GM23338 (cell line): ENCODE measurements at regions not wholly inside any gene's neighbourhood (a gene's known extent, or its start where the extent isn't known, plus 50 kb on each side); places are given as distances from the start of the nearest gene placed in this dataset.
"Not testable (repeated sequence)": the region's sequence is repeated elsewhere in the genome, so short reads cannot be mapped to it uniquely, and the experiment has no call there.

ENCODE experiments used
- ATAC-seq: fragments of 200-7000 bp; cut with Tn5 transposase; 3 replicates; pipeline ENCODE4 v1.9.1; 2020
- DNase-seq: peaks from one replicate; pipeline ENCODE4 v3.0.0-alpha.2; 2015; ENCODE audit warnings: low spot score
- H2AFZ ChIP-seq: fragments of 200-600 bp; sonication (generic); 2 replicates; pipeline ENCODE4 v1.8.0; 2016; ENCODE audit warnings: antibody characterized with exemption, mild to moderate bottlenecking, moderate library complexity
- H3F3A ChIP-seq: fragments of 200-600 bp; sonication (generic); replicated peaks from 2 replicates; pipeline ENCODE4 v1.8.0; 2017; ENCODE audit warnings: antibody characterized with exemption, mixed run types, low read depth
- H3K27ac ChIP-seq: fragments of 200-600 bp; sonication (generic); 2 replicates; pipeline ENCODE4 v1.6.1; 2016; ENCODE audit warnings: low read depth
- H3K27me3 ChIP-seq: fragments of 200-600 bp; sonication (generic); 2 replicates; pipeline ENCODE4 v1.8.0; 2016; ENCODE audit warnings: mild to moderate bottlenecking, mixed run types, moderate library complexity; ENCODE audit not compliant: insufficient read depth
- H3K36me3 ChIP-seq: fragments of 200-600 bp; sonication (generic); 2 replicates; pipeline ENCODE4 v1.8.0; 2016; ENCODE audit warnings: mild to moderate bottlenecking; ENCODE audit not compliant: insufficient read depth
- H3K4me1 ChIP-seq: fragments of 200-600 bp; sonication (generic); 2 replicates; pipeline ENCODE4 v1.8.0; 2016; ENCODE audit warnings: mild to moderate bottlenecking, moderate library complexity; ENCODE audit not compliant: insufficient read depth
- H3K4me2 ChIP-seq: fragments of 200-600 bp; sonication (generic); 2 replicates; pipeline ENCODE4 v1.7.1; 2017; ENCODE audit warnings: mixed run types
- H3K4me3 ChIP-seq: fragments of 200-600 bp; sonication (generic); 2 replicates; pipeline ENCODE4 v1.6.1; 2016; ENCODE audit warnings: mixed run types
- H3K79me2 ChIP-seq: fragments of 200-600 bp; sonication (generic); replicated peaks from 2 replicates; pipeline ENCODE4 v1.8.0; 2017; ENCODE audit warnings: mild to moderate bottlenecking; ENCODE audit not compliant: insufficient read depth
- H3K9me2 ChIP-seq: fragments of 200-600 bp; sonication (generic); 2 replicates; pipeline ENCODE4 v1.8.0; 2017; ENCODE audit not compliant: insufficient read depth
- H4K20me1 ChIP-seq: fragments of 200-600 bp; sonication (generic); replicated peaks from 2 replicates; pipeline ENCODE4 v1.8.0; 2017; ENCODE audit warnings: mild to moderate bottlenecking; ENCODE audit not compliant: insufficient read depth
- H3K27ac Mint-ChIP-seq: 2 replicates; pipeline ENCODE4 v1.8.0; 2020; ENCODE audit warnings: inconsistent platforms, mild to moderate bottlenecking, moderate library complexity, mixed read lengths
- H3K27me3 Mint-ChIP-seq: 3 replicates; pipeline ENCODE4 v1.8.0; 2022; ENCODE audit warnings: low read depth, mild to moderate bottlenecking, moderate library complexity, mixed read lengths, inconsistent platforms; ENCODE audit not compliant: insufficient read depth, poor library complexity
- H3K36me3 Mint-ChIP-seq: 3 replicates; pipeline ENCODE4 v1.8.0; 2021; ENCODE audit warnings: low read depth, mild to moderate bottlenecking, inconsistent platforms, moderate library complexity, mixed read lengths
- H3K4me1 Mint-ChIP-seq: 3 replicates; pipeline ENCODE4 v1.8.0; 2020; ENCODE audit warnings: mild to moderate bottlenecking, inconsistent platforms, mixed read lengths
- H3K4me3 Mint-ChIP-seq: 3 replicates; pipeline ENCODE4 v1.8.0; 2021; ENCODE audit warnings: moderate library complexity, mild to moderate bottlenecking, inconsistent platforms, mixed read lengths
- H3K9me3 Mint-ChIP-seq: 3 replicates; pipeline ENCODE4 v1.8.0; 2020; ENCODE audit warnings: moderate library complexity, mild to moderate bottlenecking, inconsistent platforms, mixed read lengths
- CTCF ChIP-seq, 2 experiments: fragments of 200-600 bp in 1 of 2; sonication (generic) in 1 of 2; conservative IDR thresholded peaks; 2 replicates each; pipeline versions ENCODE4 v1.5.1 to v1.6.1; 2016 to 2017; ENCODE audit warnings: antibody characterized with exemption in 2 of 2, low read depth in 2 of 2, mild to moderate bottlenecking in 2 of 2, moderate library complexity in 1 of 2

GRCh38 chr6:60935970-60936369, 1350.1 kb downstream of the KHDRBS2 start:
- H3K4me3 Mint-ChIP-seq, H2AFZ ChIP-seq, H3F3A ChIP-seq, H3K4me2 ChIP-seq, H3K36me3 Mint-ChIP-seq, H4K20me1 ChIP-seq, H3K79me2 ChIP-seq, H3K27ac Mint-ChIP-seq, DNase-seq, H3K4me1 ChIP-seq, H3K27me3 Mint-ChIP-seq, H3K27ac ChIP-seq, H3K4me3 ChIP-seq, H3K27me3 ChIP-seq, H3K9me3 Mint-ChIP-seq, H3K36me3 ChIP-seq, H3K9me2 ChIP-seq, H3K4me1 Mint-ChIP-seq: not testable (repeated sequence)
- ATAC-seq, result peak; percentile 57; the same call in 2 of the 3 replicates
- TF ChIP-seq CTCF (conservative IDR thresholded peaks at IDR 0.05; ENCODE audit: low read depth in 2 of 2), result 0 out of 4 replicates have a peak, but pooled peaks of 1 of the 2 experiments have one; percentile 19

GRCh38 chr6:60919652-60920051, 1366.4 kb downstream of the KHDRBS2 start:
- H3K36me3 ChIP-seq, H3F3A ChIP-seq, H3K27me3 Mint-ChIP-seq, H3K4me3 ChIP-seq, H3K4me1 ChIP-seq, H3K27ac Mint-ChIP-seq, H3K9me3 Mint-ChIP-seq, H3K4me2 ChIP-seq, H3K9me2 ChIP-seq, H3K36me3 Mint-ChIP-seq, H4K20me1 ChIP-seq, H3K27ac ChIP-seq, ATAC-seq, H3K4me3 Mint-ChIP-seq, H3K79me2 ChIP-seq, H2AFZ ChIP-seq, H3K27me3 ChIP-seq, DNase-seq, H3K4me1 Mint-ChIP-seq: not testable (repeated sequence)

- H3K4me3 ChIP-seq, H2AFZ ChIP-seq, H3K27me3 ChIP-seq, H3K27ac Mint-ChIP-seq, ATAC-seq, DNase-seq, H3F3A ChIP-seq, H3K9me2 ChIP-seq, H3K4me3 Mint-ChIP-seq, H3K36me3 ChIP-seq, H4K20me1 ChIP-seq, H3K4me2 ChIP-seq, H3K36me3 Mint-ChIP-seq, H3K79me2 ChIP-seq, H3K27me3 Mint-ChIP-seq, H3K4me1 Mint-ChIP-seq, H3K4me1 ChIP-seq, H3K27ac ChIP-seq: not testable (repeated sequence)
- H3K9me3 Mint-ChIP-seq, result peaks cover 19% of the 10 kb centered on the region
Measured at GRCh38 chr6:60903860-60904259, 1382.2 kb downstream of the KHDRBS2 start.

GRCh38 chr6:60893374-60893773, 1392.7 kb downstream of the KHDRBS2 start:
- H3K79me2 ChIP-seq, H2AFZ ChIP-seq, H3K4me3 ChIP-seq, H3K9me3 Mint-ChIP-seq, DNase-seq, H3K27ac Mint-ChIP-seq, H4K20me1 ChIP-seq, H3K27me3 ChIP-seq, H3K36me3 ChIP-seq, H3F3A ChIP-seq, H3K27me3 Mint-ChIP-seq, H3K4me1 Mint-ChIP-seq, H3K27ac ChIP-seq, H3K4me2 ChIP-seq, ATAC-seq, H3K9me2 ChIP-seq, H3K4me3 Mint-ChIP-seq, H3K4me1 ChIP-seq, H3K36me3 Mint-ChIP-seq: not testable (repeated sequence)
